ENCODE measurements at regions not wholly inside any gene's neighbourhood (a gene's known extent, or its start where the extent isn't known, plus 50 kb on each side); places are given as distances from the start of the nearest gene placed in this dataset.

- H3K4me3 ChIP-seq (ENCODE audit: low read depth, poor library complexity, severe bottlenecking), result no peak overlapping the region
- 50 to 54% methylated on average over 2 of the region's 2 CpGs for WGBS, 2 donors
- DNase-seq (ENCODE audit: low spot score in 2 of 2), result no peak
- intact Hi-C loops (cut with DNase I; ENCODE audit: low total_unique reads), result no loop called here
- TF ChIP-seq CTCF (IDR thresholded peaks at IDR 0.05), result no peak
- no peak for TF ChIP-seq POLR2A (IDR thresholded peaks at IDR 0.05)
Measured at GRCh38 chr14:41986083-41986645, 379.5 kb downstream of the LRFN5 start.

GRCh38 chr14:41973178-41973577 lies 366.5 kb downstream of the LRFN5 start:
- no peak for DNase-seq (ENCODE audit: low spot score in 2 of 2)
- no peak overlapping the region for H3K4me3 ChIP-seq (ENCODE audit: low read depth, poor library complexity, severe bottlenecking)
- intact Hi-C loops (cut with DNase I; ENCODE audit: low total_unique reads), result no loop called here
- TF ChIP-seq CTCF (IDR thresholded peaks at IDR 0.05) (no peak), POLR2A (IDR thresholded peaks at IDR 0.05) (no peak)
- WGBS, 2 donors, result 53 to 66% methylated on average over 2 of the region's 2 CpGs

- no peak overlapping the region for H3K4me3 ChIP-seq (ENCODE audit: low read depth, poor library complexity, severe bottlenecking)
- intact Hi-C loops (cut with DNase I; ENCODE audit: low total_unique reads), result no loop called here
- TF ChIP-seq POLR2A (IDR thresholded peaks at IDR 0.05) (no peak), CTCF (IDR thresholded peaks at IDR 0.05) (no peak)
- DNase-seq (ENCODE audit: low spot score in 2 of 2), result no peak
Measured at GRCh38 chr14:41972531-41972930, 365.9 kb downstream of the LRFN5 start.

GRCh38 chr14:41960281-41960680 lies 353.6 kb downstream of the LRFN5 start:
- no peak overlapping the region for H3K4me3 ChIP-seq (ENCODE audit: low read depth, poor library complexity, severe bottlenecking)
- WGBS, 2 donors, result 60 to 64% methylated on average over 3 of the region's 3 CpGs
- no peak for TF ChIP-seq POLR2A (IDR thresholded peaks at IDR 0.05)
- no peak for TF ChIP-seq CTCF (IDR thresholded peaks at IDR 0.05)
- DNase-seq (ENCODE audit: low spot score in 2 of 2), result no peak
- intact Hi-C loops (cut with DNase I; ENCODE audit: low total_unique reads), result no loop called here

- TF ChIP-seq POLR2A (IDR thresholded peaks at IDR 0.05), result no peak
- TF ChIP-seq CTCF (IDR thresholded peaks at IDR 0.05), result no peak
- WGBS, 2 donors, result 50 to 88% methylated on average over 1 of the region's 1 CpG
- DNase-seq (ENCODE audit: low spot score in 2 of 2), result no peak
- no peak overlapping the region for H3K4me3 ChIP-seq (ENCODE audit: low read depth, poor library complexity, severe bottlenecking)
- intact Hi-C loops (cut with DNase I; ENCODE audit: low total_unique reads), result no loop called here
Measured at GRCh38 chr14:41957459-41957858, 350.8 kb downstream of the LRFN5 start.

Measured in lower leg skin (tissue), 4 donors.